ENCODE measurements at regions not wholly inside any gene's neighbourhood (a gene's known extent, or its start where the extent isn't known, plus 50 kb on each side); places are given as distances from the start of the nearest gene placed in this dataset.

DNA sequence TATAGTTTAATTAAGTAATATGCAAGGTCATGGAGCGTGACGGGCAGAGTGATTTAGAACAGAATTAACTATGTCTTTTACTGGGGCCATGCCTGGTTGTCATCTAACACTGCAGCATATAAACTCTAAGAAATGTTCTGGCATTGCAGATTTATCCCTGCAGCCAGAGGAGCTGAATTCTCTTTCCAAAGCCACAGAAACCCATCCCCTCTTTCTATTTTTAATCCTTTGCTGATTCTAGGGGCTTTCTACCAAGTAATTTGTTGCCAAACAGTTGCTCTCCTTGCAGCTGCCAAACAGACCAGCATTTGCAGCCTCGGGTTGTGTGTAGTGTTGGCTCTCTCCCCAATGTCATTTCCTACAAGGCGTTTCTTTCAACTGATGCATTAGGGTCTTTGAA is 243.2 kb upstream of the MON1B start:
- Histone ChIP-seq H3K4me1 (ENCODE audit: control insufficient read depth, insufficient read depth, low read length) (no peaks in the 10 kb centered on the region), H3K4me3 (ENCODE audit: low read depth in 2 of 2, low read length in 2 of 2) (no peak overlapping the region), H3K27me3 (ENCODE audit: control insufficient read depth, insufficient read depth, low read length) (no peaks in the 10 kb centered on the region), H3K27ac (ENCODE audit: low read length) (no peak overlapping the region), H3K36me3 (ENCODE audit: control insufficient read depth, insufficient read depth, low read length) (no peaks in the 10 kb centered on the region), H3K9me3 (ENCODE audit: control insufficient read depth, insufficient read depth, low read depth, low read length) (no peaks in the 10 kb centered on the region)
- CTCF ChIA-PET = no interaction called here
- intact Hi-C loops (cut with micrococcal nuclease; ENCODE audit: unreplicated experiment) = no loop called here
- in situ Hi-C loops (cut with HindIII; ENCODE audit: low pct_unique_long_range_greater_than_20kb, low sequenced_read_pairs) = no loop called here
- DNase-seq (ENCODE audit: low read depth, low spot score) (no peak), ATAC-seq (no peak)
- POLR2A ChIA-PET = no interaction called here
- no TSS peak for BruUV-seq (replicated peaks)
- no peak for TF ChIP-seq POLR2AphosphoS5 (IDR thresholded peaks at IDR 0.05; ENCODE audit: low read depth, low read length)
- no peak for TF ChIP-seq TCF7L2 (IDR thresholded peaks at IDR 0.05; ENCODE audit: low read depth, low read length)
- TF ChIP-seq SIN3A (IDR thresholded peaks at IDR 0.05; ENCODE audit: borderline replicate concordance, insufficient read depth, low read depth, low read length) = no peak
- no peak for TF ChIP-seq CTCF (IDR thresholded peaks at IDR 0.05)
- TF ChIP-seq, protein P1, sequence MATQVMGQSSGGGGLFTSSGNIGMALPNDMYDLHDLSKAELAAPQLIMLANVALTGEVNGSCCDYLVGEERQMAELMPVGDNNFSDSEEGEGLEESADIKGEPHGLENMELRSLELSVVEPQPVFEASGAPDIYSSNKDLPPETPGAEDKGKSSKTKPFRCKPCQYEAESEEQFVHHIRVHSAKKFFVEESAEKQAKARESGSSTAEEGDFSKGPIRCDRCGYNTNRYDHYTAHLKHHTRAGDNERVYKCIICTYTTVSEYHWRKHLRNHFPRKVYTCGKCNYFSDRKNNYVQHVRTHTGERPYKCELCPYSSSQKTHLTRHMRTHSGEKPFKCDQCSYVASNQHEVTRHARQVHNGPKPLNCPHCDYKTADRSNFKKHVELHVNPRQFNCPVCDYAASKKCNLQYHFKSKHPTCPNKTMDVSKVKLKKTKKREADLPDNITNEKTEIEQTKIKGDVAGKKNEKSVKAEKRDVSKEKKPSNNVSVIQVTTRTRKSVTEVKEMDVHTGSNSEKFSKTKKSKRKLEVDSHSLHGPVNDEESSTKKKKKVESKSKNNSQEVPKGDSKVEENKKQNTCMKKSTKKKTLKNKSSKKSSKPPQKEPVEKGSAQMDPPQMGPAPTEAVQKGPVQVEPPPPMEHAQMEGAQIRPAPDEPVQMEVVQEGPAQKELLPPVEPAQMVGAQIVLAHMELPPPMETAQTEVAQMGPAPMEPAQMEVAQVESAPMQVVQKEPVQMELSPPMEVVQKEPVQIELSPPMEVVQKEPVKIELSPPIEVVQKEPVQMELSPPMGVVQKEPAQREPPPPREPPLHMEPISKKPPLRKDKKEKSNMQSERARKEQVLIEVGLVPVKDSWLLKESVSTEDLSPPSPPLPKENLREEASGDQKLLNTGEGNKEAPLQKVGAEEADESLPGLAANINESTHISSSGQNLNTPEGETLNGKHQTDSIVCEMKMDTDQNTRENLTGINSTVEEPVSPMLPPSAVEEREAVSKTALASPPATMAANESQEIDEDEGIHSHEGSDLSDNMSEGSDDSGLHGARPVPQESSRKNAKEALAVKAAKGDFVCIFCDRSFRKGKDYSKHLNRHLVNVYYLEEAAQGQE (IDR thresholded peaks at IDR 0.05; ENCODE audit: insufficient read depth in 1 of 2, low read depth in 2 of 2, low read length in 1 of 2) = no peak

GRCh38 chr16:76955629-76956028 is 235.4 kb upstream of the MON1B start:
- H3K4me1 ChIP-seq (ENCODE audit: control insufficient read depth, insufficient read depth, low read length) = no peaks in the 10 kb centered on the region
- no peak overlapping the region; a peak in 1 of 4 replicates for H3K4me3 ChIP-seq (ENCODE audit: low read depth in 2 of 2, low read length in 2 of 2)
- in situ Hi-C loops (cut with HindIII; ENCODE audit: low pct_unique_long_range_greater_than_20kb, low sequenced_read_pairs) (no loop called here), intact Hi-C loops (cut with micrococcal nuclease; ENCODE audit: unreplicated experiment) (no loop called here)
- H3K9me3 ChIP-seq (ENCODE audit: control insufficient read depth, insufficient read depth, low read depth, low read length) = no peaks in the 10 kb centered on the region
- TF ChIP-seq SIN3A (IDR thresholded peaks at IDR 0.05; ENCODE audit: borderline replicate concordance, insufficient read depth, low read depth, low read length) = no peak
- no peak overlapping the region for H3K27ac ChIP-seq (ENCODE audit: low read length)
- POLR2A ChIA-PET = no interaction called here
- CTCF ChIA-PET = no interaction called here
- ATAC-seq (no peak), DNase-seq (ENCODE audit: low read depth, low spot score) (no peak)
- H3K36me3 ChIP-seq (ENCODE audit: control insufficient read depth, insufficient read depth, low read length) = no peaks in the 10 kb centered on the region
- BruUV-seq (replicated peaks) = no TSS peak
- H3K27me3 ChIP-seq (ENCODE audit: control insufficient read depth, insufficient read depth, low read length) = no peaks in the 10 kb centered on the region

- in situ Hi-C loops (cut with HindIII; ENCODE audit: low pct_unique_long_range_greater_than_20kb, low sequenced_read_pairs) = no loop called here
- Histone ChIP-seq H3K9me3 (ENCODE audit: control insufficient read depth, insufficient read depth, low read depth, low read length) (no peaks in the 10 kb centered on the region), H3K36me3 (ENCODE audit: control insufficient read depth, insufficient read depth, low read length) (no peaks in the 10 kb centered on the region), H3K4me3 (ENCODE audit: low read depth in 2 of 2, low read length in 2 of 2) (no peak overlapping the region), H3K4me1 (ENCODE audit: control insufficient read depth, insufficient read depth, low read length) (no peaks in the 10 kb centered on the region), H3K27ac (ENCODE audit: low read length) (no peak overlapping the region), H3K27me3 (ENCODE audit: control insufficient read depth, insufficient read depth, low read length) (no peaks in the 10 kb centered on the region)
- no TSS peak for BruUV-seq (replicated peaks)
- TF ChIP-seq TCF7L2 (IDR thresholded peaks at IDR 0.05; ENCODE audit: low read depth, low read length) = no peak
- intact Hi-C loops (cut with micrococcal nuclease; ENCODE audit: unreplicated experiment) = no loop called here
- no peak for ATAC-seq
- ChIA-PET CTCF (no interaction called here), POLR2A (no interaction called here)
- no peak for DNase-seq (ENCODE audit: low read depth, low spot score)
These were observed 234.6 kb upstream of the MON1B start for GRCh38 chr16:76956394-76956793.
